ENCODE measurements at regions not wholly inside any gene's neighbourhood (a gene's known extent, or its start where the extent isn't known, plus 50 kb on each side); places are given as distances from the start of the nearest gene placed in this dataset.
A peak's percentile ranks its signal among the peaks of the same experiment; 100 is the strongest.
"Not testable (repeated sequence)": the region's sequence is repeated elsewhere in the genome, so short reads cannot be mapped to it uniquely, and the experiment has no call there.

- TF ChIP-seq, protein P1, sequence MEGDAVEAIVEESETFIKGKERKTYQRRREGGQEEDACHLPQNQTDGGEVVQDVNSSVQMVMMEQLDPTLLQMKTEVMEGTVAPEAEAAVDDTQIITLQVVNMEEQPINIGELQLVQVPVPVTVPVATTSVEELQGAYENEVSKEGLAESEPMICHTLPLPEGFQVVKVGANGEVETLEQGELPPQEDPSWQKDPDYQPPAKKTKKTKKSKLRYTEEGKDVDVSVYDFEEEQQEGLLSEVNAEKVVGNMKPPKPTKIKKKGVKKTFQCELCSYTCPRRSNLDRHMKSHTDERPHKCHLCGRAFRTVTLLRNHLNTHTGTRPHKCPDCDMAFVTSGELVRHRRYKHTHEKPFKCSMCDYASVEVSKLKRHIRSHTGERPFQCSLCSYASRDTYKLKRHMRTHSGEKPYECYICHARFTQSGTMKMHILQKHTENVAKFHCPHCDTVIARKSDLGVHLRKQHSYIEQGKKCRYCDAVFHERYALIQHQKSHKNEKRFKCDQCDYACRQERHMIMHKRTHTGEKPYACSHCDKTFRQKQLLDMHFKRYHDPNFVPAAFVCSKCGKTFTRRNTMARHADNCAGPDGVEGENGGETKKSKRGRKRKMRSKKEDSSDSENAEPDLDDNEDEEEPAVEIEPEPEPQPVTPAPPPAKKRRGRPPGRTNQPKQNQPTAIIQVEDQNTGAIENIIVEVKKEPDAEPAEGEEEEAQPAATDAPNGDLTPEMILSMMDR (IDR thresholded peaks at IDR 0.05; ENCODE audit: low read depth, low read length): no peak
- DNase-seq (ENCODE audit: extremely low read depth, low read depth): no peak
Measured at GRCh38 chr15:60160909-60161308, 156.8 kb downstream of the FOXB1 start.

GRCh38 chr15:60161704-60162103 is 157.6 kb downstream of the FOXB1 start:
- TF ChIP-seq, protein P1 (IDR thresholded peaks at IDR 0.05; ENCODE audit: low read depth, low read length): no peak
- no peak for DNase-seq (ENCODE audit: extremely low read depth, low read depth)

DNA sequence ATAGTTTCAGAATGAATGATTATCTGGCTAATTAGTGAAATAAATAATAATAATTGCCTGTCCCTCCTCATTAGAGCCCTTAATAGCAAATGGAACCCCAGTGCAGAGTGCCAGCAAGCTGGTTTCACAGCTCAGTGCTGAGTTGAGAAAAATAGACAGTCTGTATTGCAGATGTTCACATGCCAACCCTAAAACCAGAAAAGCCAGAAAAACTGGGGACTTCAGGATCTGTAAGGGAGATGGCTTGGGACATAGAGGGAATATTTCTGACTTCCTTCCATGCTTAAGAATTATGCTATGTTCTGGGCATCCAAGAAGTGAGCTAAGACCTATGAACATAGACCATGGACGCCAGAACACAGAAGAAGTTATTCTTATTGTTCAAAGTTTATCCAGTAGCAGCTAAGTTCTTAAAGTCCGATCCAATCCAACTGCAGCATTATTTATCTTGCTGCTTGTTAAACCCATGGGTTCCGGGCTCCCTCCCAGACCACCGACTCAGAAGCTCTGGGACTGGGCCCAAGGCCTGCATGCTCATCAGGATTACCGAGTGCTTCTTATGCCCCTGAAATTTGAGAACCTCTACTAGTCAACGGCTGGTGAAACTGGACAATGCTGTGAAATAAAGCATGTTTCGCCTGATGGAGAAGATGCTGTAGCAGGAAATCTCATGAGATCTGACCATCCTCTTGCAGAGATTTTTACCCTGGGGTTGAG is 158.3 kb downstream of the FOXB1 start:
- no peak for DNase-seq (ENCODE audit: extremely low read depth, low read depth)
- TF ChIP-seq, protein P1 (IDR thresholded peaks at IDR 0.05; ENCODE audit: low read depth, low read length): no peak

DNA sequence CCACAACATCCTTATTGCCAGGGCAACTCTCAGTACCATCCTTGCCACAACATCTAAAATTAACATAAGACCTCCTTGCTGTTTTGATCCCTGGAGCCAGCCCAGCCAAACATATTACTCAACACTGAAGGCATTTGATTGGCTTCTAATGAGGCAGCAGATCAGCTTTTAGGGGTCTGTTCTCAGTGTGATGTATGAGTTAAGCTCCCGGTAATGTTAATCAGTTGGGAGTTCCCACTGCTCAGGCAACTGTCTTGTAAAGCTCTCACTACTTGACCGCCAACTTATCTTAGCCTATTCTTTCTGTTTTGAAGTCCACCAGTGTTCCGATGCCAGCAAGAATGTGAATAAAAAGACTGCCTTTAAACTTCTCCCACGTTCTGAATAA is 158.9 kb downstream of the FOXB1 start:
- DNase-seq (ENCODE audit: extremely low read depth, low read depth): no peak

GRCh38 chr15:60165111-60165510 is 161.0 kb downstream of the FOXB1 start:
- TF ChIP-seq, protein P1 (IDR thresholded peaks at IDR 0.05; ENCODE audit: low read depth, low read length): no peak
- DNase-seq (ENCODE audit: extremely low read depth, low read depth): no peak

More for the DNA sequence above, 158.9 kb downstream of the FOXB1 start:
- TF ChIP-seq, protein P1 (IDR thresholded peaks at IDR 0.05; ENCODE audit: low read depth, low read length): no peak

- TF ChIP-seq, protein P1 (IDR thresholded peaks at IDR 0.05; ENCODE audit: low read depth, low read length): no peak
- DNase-seq (ENCODE audit: extremely low read depth, low read depth): no peak
Measured at GRCh38 chr15:60172143-60172542, 168.0 kb downstream of the FOXB1 start.

DNA sequence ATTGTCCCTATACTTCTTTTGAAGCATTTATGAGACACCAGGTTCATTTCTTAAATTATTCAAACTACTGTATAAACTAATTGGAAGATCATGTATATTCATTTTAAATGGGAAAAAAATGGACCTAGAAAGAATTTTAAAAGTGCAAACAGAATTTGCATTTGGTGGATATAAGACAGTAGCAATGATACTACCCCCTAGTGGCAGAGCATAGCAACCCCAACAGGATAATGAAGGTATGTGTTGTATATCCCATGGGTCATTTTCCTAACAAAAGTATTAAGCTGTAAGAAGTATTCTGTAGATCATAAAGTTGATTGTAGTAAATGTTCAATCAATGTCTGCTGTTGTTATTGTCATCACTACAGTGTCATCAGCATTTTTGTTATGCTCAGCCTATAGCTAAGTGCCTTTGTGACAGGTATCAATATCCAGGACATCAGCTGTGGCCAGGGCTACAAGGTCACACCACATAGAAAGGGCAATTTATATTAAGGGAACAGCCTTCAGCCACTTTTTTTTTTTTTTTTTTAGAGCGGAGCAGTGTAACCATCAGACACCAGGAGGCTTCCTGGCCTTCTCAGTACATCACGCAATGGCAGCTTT is 175.8 kb downstream of the FOXB1 start:
- peak; percentile 27 for DNase-seq (ENCODE audit: extremely low read depth, low read depth)
- TF ChIP-seq, protein P1 (IDR thresholded peaks at IDR 0.05; ENCODE audit: low read depth, low read length): peak; percentile 91

GRCh38 chr15:60181957-60182356 is 177.8 kb downstream of the FOXB1 start:
- not testable (repeated sequence) for DNase-seq (ENCODE audit: extremely low read depth, low read depth)
